Activated naive CD8-positive, alpha-beta T cell treated with anti-CD3 and anti-CD28 coated beads, Interleukin-2, amount 50 U/mL, for 16 hours (primary cell): ENCODE measurements at regions not wholly inside any gene's neighbourhood (a gene's known extent, or its start where the extent isn't known, plus 50 kb on each side); places are given as distances from the start of the nearest gene placed in this dataset.
"Not testable (repeated sequence)": the region's sequence is repeated elsewhere in the genome, so short reads cannot be mapped to it uniquely, and the experiment has no call there.

Source experiments
- DNase-seq: peaks from one replicate; pipeline ENCODE4 v3.0.0-alpha.2; 2020; ENCODE audit warnings: low read depth, low spot score

GRCh38 chr14:86799244-86799647, 1193.7 kb downstream of the GALC start:
- no peak for DNase-seq

DNA sequence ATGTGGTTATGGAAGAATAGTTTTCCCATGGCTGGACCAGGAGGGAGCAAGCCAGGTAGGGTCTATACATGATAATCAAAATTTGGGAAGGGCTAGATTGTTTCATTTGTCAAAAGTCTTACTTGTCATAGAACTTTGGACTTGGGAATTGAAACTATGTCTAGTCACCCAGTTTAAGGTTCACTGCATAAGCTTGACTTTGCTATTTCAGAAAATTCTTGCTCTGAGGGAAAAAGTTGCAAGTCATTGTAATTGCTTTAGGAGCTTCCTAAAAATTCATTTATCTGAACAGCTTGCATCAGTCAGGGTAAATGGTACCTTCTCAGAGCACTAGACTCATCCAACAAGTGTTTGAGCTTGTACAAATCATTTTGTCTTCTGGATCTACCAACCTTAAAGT, 1194.7 kb downstream of the GALC start:
- no peak for DNase-seq

- no peak for DNase-seq
Observed at GRCh38 chr14:86797075-86797351, 1196.0 kb downstream of the GALC start.

DNA sequence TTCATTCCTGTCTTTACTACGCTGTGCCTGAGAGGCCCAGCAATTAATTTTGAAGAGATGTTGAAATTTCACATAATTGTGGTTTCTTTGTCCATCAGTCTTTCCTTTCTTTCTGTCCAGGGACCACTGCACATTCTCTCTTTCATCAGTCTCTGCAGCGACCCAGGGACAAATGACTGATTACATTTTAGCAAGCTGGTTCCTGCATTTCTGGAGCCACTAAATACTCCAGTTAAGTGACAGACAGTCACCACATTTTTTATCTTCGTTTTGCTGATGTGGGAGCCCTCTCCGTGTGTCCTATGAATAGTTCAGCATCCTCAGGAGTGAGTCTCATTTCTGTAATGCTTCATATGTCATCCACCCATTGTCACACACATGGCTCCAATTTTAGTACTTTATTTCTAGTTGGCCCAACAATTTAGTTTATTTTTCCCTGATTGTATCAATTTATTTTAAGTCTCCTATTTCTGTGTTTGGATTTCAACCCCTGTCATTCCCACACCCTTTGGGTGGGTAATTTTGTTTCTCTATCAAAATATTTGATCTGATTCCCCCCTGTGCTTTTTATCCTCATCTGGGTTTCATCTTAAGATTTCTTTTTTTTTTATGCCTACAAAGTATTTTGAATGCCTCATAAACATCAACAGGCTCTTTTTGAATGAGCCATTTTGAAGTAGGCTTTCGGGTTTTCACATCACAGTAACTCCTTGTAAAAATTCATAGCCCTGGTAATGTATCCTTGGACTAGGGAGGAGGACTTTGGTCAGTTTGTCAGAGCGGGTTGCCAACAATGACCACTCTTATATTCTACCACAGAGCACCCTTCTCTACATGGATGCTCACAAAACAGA, 1196.5 kb downstream of the GALC start:
- DNase-seq, result no peak

DNA sequence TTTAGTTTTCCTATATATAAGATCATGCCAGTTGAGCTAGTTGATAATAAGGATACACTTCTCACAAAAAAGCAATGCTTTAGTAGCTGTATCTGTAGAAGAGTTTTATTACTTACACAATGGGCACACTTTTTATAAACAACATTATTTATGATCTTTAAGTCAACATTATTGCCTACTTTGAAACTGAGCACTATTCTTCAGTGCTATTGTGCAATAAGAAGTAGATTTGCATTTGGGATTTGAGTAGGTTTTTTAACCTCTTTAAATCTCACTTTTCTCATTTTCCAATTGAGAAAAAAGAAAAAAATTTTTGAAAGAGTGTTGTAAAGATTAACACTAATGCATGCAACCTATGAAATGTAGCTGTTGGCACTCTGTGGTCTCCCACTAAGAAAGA, 1198.3 kb downstream of the GALC start:
- DNase-seq, result no peak

DNA sequence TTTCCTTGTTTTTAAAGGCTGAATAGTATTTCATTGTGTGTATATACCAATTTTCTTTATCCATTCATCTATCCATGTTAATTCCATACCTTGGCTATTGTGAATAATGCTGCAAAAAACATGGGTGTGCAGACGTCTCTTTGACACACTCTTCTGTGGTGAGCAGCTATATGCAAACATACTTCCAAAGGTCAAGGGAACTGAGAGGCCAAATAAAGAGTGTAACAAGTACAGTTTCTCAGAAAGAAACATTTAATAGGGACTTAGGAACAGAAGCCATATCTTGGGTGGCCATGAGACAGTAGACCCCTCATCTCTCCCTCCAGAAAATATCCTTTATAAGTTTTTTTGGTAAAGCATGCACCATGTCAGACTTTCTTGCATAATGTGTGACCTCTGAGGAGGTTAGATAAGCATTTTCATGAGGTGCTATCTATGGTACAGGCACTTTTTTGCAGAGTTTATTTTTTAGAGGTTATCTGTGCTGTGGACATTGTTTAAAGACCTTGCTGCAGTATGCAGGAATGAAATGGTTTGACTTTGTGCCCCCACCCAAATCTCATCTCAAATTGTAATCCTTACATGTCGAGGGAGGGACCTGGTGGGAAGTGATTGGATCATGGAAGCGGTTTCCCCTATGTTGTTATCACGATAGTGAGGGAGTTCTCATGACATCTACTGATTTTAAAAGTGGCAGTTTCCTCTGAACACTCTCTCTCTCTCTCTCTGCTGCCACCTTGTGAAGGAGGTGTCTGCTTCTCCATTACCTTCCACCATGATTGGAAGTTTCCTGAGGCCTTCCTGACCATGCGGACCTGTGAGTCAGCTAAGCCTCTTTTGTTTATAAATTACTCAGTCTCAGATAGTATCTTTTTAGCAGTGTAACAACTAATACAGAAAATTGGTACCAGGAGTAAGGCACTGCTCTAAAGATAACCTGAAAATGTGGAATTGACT, 1202.3 kb downstream of the GALC start:
- no peak for DNase-seq

GRCh38 chr14:86788224-86788623, 1204.8 kb downstream of the GALC start:
- DNase-seq, result no peak

DNA sequence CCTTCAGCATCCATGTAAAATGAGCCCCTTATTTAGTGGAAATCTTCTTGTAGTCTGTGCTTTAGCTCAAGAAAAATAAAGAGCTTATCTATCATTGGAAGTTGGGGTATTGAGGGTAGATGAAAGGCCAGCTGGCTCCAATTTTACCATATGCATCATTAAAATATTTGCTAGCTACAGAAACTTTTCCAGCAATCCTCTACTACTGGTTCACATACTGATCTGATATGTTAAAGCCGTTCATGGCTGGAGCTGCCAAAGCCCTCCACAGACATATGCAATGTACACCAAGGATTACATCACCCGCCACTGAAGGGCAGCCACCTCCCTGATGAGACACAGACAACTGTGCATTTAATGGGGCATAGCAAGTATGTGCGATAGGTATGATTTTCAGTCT, 1205.3 kb downstream of the GALC start:
- no peak for DNase-seq

GRCh38 chr14:86782092-86782580, 1210.8 kb downstream of the GALC start:
- no peak for DNase-seq

GRCh38 chr14:86780876-86781510, 1212.0 kb downstream of the GALC start:
- no peak for DNase-seq

DNA sequence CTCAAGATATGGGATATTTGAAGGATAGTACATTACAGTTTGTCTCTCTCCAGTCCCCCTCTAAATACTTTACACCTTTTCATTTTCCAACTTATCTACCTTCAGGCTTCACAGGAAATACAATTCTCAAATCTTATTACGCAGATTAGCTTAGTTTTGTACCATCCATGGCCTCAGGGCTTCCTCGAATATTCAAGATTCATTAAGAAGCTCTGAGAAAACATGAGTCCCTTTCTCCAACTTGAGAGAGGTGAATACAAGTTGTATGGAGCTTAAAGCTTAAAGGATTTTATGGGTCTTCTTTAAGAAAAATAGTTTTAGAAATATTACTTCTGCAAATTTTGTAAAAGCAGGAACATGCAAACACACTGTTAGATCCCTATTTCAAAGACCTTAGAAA, 1212.5 kb downstream of the GALC start:
- no peak for DNase-seq

- no peak for DNase-seq
Observed at GRCh38 chr14:86779416-86779815, 1213.6 kb downstream of the GALC start.

DNA sequence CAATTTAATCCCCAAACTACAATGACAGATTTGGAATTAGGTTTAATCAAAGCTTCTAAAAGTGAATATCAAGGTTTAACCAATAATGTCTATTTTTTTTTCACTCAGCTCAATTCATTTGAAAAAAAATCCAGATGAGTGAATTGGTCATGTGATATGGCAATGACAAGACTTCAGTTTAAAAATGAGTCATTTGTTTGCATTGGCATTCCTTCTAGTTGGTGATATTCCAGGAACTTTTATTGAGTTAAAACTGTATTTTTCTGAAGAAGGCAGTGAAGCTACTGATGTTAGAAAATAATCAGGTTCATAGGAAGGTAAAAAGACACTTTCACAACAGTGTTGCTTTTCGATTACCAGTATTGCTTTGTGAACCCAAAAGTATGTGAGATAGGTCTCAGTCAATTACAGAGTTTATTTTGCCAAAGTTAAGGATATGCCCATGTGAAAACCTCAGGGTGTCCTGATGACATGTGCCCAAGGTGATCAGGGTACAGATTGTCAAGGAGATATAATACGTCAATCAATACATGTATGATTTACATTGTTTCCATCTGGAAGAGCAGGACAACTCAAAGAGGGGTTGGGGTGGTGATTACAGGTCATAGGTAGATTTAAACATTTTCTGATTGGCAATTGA, 1214.9 kb downstream of the GALC start:
- no peak for DNase-seq

- DNase-seq, result not testable (repeated sequence)
Observed at GRCh38 chr14:86775896-86776295, 1217.1 kb downstream of the GALC start.

DNA sequence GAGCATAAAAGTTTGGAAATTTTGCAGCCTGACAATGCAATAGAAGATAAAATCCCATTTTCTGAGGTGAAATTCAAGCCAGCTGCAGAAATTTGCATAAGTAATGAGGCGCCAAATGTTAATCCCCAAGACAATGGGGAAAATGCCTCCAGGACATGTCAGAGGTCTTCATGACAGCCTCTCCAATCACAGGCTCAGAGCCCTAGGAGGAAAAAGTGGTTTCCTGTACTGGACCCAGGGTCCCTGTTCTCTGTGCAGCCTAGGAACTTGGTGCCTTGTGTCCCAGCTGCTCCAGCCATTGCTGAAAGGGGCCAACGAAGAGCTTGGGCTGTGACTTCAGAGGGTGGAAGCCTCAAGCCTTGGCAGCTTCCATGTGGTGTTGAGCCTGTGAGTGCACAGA, 1218.1 kb downstream of the GALC start:
- no peak for DNase-seq

- no peak for DNase-seq
Observed at GRCh38 chr14:86772075-86772474, 1220.9 kb downstream of the GALC start.

- DNase-seq, result no peak
Observed at GRCh38 chr14:86770186-86770585, 1222.8 kb downstream of the GALC start.

- DNase-seq, result no peak
Observed at GRCh38 chr14:86766469-86766868, 1226.5 kb downstream of the GALC start.

DNA sequence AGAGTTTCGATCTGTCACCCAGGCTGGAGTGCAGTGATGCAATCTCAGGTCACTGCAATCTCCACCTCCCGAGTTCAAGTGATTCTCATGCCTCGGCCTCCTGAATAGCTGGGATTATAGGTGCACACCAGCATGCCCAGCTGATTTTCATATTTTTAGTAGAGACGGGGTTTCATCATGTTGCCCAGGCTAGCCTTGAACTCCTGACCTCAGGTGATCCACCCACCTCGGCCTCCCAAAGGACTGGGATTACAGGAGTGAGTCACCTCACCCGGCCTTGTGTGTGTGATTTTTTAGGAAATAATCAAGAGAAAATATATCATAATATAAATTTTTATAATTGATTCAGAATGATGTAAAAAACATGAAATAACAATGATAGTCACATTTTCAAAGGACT, 1231.4 kb downstream of the GALC start:
- DNase-seq, result no peak

DNA sequence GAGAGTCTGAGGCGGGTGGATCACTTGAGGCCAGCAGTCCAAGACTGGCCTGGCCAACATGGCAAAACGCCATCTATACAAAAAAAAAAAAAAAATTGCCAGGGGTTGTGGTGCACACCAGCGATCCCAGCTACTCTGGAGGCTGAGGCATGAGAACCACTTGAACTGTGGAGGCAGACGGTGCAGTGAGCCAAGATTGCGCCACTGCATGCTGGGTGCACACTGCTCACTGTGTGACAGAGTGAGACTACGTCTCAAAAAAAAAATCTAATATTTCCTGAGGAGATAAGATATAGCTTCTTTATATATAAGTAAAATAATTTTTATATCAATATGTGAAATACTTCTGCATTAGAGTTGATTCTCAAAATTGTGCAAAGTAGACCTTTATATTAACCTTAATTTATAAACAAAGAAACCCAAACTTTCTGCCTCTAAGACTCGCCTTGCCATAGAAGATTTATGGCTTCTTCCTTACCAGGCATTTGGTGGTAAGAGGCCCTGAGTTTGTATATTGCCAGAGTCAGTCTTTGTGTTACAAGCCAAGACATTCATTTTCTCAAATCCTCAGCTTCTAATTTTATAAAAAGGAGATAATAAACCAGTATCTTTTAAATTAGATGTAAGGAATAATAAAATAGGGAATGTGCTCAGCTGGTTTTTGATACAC, 1226.7 kb downstream of the FLRT2 start:
- DNase-seq, result no peak

GRCh38 chr14:86750488-86750887, 1220.5 kb downstream of the FLRT2 start:
- not testable (repeated sequence) for DNase-seq
